D721Med (cell line): ENCODE measurements at regions not wholly inside any gene's neighbourhood (a gene's known extent, or its start where the extent isn't known, plus 50 kb on each side); places are given as distances from the start of the nearest gene placed in this dataset.
"Not testable (repeated sequence)": the region's sequence is repeated elsewhere in the genome, so short reads cannot be mapped to it uniquely, and the experiment has no call there.

Experiments used
- DNase-seq: peaks from one replicate; pipeline ENCODE4 v3.0.0; 2011; ENCODE audit warnings: low spot score; ENCODE audit not compliant: insufficient read length
- FAIRE-seq: peaks from 2 replicates; lab custom pipeline; 2011; peaks lifted over from hg19 to GRCh38; lab: Jason Lieb, UNC
- TF ChIP-seq, protein P1 (sequence below): IDR thresholded peaks from 2 replicates; pipeline ENCODE4 v1.5.1; 2012; ENCODE audit warnings: mild to moderate bottlenecking, control low read depth; ENCODE audit not compliant: insufficient read depth; ENCODE audit errors: missing control alignments

DNA sequence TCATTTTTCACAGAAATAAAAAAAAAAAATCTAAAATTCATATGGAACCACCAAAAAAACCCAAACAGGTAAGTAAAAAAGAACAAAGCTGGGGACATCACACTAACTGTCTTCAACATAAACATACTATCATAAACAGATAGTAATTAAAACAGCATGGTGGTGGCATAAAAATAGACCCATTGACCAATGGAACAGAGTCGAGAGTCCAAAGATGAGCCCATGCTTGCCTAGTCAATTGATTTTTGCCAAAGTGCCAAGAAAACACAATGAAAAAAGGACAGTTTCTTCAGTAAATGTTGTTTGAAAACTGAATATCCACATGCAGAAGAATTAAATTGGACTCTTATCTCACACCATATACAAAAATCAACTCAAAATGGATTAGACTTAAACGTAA is 513.2 kb upstream of the PHF14 start:
- DNase-seq: no peak
- FAIRE-seq: no peak
- TF ChIP-seq, protein P1, sequence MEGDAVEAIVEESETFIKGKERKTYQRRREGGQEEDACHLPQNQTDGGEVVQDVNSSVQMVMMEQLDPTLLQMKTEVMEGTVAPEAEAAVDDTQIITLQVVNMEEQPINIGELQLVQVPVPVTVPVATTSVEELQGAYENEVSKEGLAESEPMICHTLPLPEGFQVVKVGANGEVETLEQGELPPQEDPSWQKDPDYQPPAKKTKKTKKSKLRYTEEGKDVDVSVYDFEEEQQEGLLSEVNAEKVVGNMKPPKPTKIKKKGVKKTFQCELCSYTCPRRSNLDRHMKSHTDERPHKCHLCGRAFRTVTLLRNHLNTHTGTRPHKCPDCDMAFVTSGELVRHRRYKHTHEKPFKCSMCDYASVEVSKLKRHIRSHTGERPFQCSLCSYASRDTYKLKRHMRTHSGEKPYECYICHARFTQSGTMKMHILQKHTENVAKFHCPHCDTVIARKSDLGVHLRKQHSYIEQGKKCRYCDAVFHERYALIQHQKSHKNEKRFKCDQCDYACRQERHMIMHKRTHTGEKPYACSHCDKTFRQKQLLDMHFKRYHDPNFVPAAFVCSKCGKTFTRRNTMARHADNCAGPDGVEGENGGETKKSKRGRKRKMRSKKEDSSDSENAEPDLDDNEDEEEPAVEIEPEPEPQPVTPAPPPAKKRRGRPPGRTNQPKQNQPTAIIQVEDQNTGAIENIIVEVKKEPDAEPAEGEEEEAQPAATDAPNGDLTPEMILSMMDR: no peak

DNA sequence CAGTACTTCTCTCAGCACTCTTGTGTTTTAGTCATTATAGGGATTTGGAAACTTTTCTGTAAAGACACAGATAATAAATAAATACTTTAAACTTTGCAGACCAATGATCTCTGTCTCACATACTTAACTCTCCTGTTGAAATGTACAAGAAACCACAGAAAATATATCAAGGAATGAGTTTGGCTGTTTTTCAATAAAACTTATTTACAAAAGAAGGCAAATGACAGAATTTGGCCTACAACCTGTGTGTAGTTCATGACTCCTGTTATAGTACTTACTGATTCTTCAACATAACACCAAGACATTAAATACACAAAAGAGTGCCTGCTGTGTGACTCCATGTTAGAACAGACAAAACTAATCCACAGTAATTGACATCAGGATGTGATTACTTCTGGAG is 510.0 kb upstream of the PHF14 start:
- DNase-seq (no peak), FAIRE-seq (no peak)
- TF ChIP-seq, protein P1: no peak

DNA sequence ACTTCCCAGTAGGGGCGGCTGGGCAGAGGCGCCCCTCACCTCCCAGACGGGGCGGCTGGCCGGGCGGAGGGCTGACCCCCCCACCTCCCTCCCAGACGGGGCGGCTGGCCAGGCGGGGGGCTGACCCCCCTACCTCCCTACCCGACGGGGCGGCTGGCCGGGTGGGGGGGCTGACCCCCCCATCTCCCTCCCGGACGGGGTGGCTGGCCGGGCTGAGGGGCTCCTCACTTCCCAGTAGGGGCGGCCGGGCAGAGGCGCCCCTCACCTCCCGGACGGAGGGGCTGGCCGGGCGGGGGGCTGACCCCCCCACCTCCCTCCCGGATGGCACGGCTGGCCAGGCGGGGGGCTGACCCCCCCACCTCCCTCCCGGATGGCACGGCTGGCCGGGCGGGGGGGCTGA is 508.1 kb upstream of the PHF14 start:
- not testable (repeated sequence) for FAIRE-seq, DNase-seq

DNA sequence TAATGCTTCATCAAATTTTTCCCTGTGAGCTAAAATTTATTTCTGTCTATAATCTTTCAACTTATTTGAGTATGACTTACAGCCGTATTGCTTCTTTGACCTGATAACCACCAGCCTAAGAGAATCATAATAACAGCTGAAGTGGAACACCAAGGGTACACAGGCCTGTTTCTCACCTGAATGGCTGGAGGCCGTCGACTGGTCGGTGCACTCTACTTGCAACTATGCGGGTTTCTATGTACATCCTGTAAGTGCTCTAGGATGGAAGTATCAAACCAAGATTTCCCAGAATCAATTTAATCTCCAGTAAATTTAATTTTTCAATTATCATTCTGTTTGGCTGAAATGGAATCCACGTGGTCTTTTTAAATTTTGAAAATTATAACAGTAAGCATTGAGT is 504.8 kb upstream of the PHF14 start:
- no peak for DNase-seq
- FAIRE-seq: no peak
- TF ChIP-seq, protein P1: no peak

DNA sequence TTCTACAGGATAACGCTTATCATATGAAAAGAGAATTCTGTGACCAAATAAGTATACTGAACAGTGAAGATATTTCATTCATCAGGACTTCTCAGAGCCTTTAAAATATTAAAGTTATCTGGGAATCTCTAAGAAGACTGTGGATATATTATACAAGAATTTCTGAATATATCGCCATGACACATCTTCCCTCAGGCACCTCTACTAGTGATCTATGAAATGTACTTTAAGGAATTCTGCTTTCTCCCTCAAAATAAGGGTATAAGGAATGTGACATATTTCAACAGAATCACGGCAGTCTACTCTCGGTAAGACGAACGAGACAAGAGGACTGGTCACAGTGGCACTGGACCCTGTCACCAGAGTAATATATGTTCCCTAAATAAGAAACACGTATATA is 504.2 kb upstream of the PHF14 start:
- no peak for FAIRE-seq
- no peak for DNase-seq
- TF ChIP-seq, protein P1: no peak

DNA sequence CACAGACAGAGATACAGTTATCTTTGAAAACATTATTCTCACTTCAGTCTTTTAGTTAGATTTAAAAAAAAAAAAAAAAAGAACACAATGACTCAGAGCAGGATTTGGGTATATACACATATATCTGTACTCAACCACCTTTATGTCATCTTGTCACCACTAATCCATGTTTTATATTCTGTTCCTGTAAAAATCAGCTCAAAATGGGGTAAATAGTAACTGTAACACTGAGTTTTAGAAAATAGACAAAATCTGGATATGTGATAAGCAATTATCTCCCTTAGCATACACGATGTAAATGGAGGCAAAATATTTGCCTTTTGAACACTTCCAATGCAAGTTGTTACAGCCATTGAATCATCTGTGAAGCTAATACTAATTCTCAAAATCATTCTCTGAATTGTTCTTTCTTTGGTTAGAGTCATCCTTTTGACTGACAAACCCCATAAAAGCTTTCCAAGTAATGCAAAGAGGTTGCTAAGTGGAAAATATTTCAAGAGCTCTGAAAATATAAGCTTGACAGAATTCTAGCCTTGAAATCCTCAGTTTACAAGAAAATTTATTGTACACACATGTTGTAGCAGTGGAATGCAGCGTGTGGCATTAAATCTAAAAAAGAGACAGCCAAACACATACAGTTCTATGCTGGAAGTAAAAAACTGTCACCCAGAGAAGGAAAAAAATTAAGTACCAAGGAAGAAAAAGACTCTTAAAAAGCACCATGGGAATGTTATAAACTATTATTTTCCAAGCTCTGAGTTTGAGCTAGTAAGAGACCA is 502.2 kb upstream of the PHF14 start:
- DNase-seq (no peak), FAIRE-seq (no peak)
- TF ChIP-seq, protein P1: no peak

DNA sequence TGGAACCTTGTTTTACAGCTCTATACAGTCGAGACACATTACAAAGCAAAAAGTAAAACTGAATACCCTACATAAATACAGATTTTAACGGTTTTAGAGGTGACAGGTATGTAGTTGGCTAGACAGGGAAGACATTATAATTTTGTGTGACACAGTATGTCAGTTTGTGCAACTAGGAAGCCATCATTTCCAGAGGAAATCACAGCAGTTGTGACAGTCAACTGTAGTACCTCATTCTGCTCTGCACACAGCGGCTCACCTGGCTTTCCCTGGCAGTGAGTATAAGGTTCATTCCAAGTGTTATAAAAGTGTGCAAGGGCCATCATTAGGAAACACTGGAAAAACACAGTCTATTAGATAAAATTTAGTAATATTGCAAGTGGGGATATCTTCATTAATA is 501.6 kb upstream of the PHF14 start:
- FAIRE-seq (no peak), DNase-seq (no peak)
- TF ChIP-seq, protein P1: no peak
